Endothelial cell of umbilical vein (primary cell): ENCODE measurements at regions not wholly inside any gene's neighbourhood (a gene's known extent, or its start where the extent isn't known, plus 50 kb on each side); places are given as distances from the start of the nearest gene placed in this dataset.

Experiments used
- BruUV-seq: library from RNA; stranded (reverse); fragments of 400-500 nt; replicated peaks from 2 replicates; lab custom pipeline; 2021; lab: Mats Ljungman, UMichigan
- CTCF ChIA-PET: fragments of 300-600, 350-600 bp; sonication (Branson Sonifier 250); formaldehyde crosslinking; loops from one replicate; lab custom pipeline; 2021; ENCODE audit warnings: antibody characterized with exemption, inconsistent platforms; lab: Charles Lee
- POLR2A ChIA-PET: fragments of 300-600, 350-600 bp; sonication (Branson Sonifier 250); formaldehyde crosslinking; loops from one replicate; lab custom pipeline; 2021; ENCODE audit warnings: antibody characterized with exemption, inconsistent platforms; lab: Charles Lee
- DNase-seq: peaks from one replicate; pipeline ENCODE4 v3.0.0-alpha.2; 2011; ENCODE audit warnings: low read depth, low spot score
- FAIRE-seq: peaks from 2 replicates; lab custom pipeline; 2011; peaks lifted over from hg19 to GRCh38; lab: Jason Lieb, UNC
- H2AFZ ChIP-seq: 2 replicates; pipeline ENCODE4 v1.6.0; 2012; ENCODE audit warnings: low read depth, low read length, control low read depth, inconsistent platforms
- H3K27ac ChIP-seq: 2 replicates; pipeline ENCODE4 v1.5.1; 2011; ENCODE audit warnings: low read depth, mild to moderate bottlenecking, control low read depth, low read length, moderate library complexity; ENCODE audit not compliant: insufficient read depth
- H3K27me3 ChIP-seq, 2 experiments: 2 replicates each; pipeline versions ENCODE4 v1.6.0 to v1.6.1; 2011; ENCODE audit warnings: low read length in 2 of 2, mixed read lengths in 1 of 2; ENCODE audit not compliant: control insufficient read depth in 2 of 2, insufficient read depth in 2 of 2
- H3K36me3 ChIP-seq, 2 experiments: 2 replicates in 1 of 2; 3 replicates in 1 of 2; pipeline ENCODE4 v1.5.1; 2011; ENCODE audit warnings: low read length in 2 of 2, mild to moderate bottlenecking in 1 of 2, moderate library complexity in 1 of 2; ENCODE audit not compliant: control insufficient read depth in 2 of 2, insufficient read depth in 2 of 2; ENCODE audit errors: extremely low read depth in 1 of 2
- H3K4me1 ChIP-seq: 3 replicates; pipeline ENCODE4 v1.5.1; 2011; ENCODE audit warnings: mild to moderate bottlenecking, low read length; ENCODE audit not compliant: control insufficient read depth, insufficient read depth; ENCODE audit errors: extremely low read depth
- H3K4me2 ChIP-seq: 2 replicates; pipeline ENCODE4 v1.6.1; 2011; ENCODE audit warnings: low read length, control low read depth, mixed read lengths; ENCODE audit not compliant: insufficient read depth
- H3K4me3 ChIP-seq, 3 experiments: fragments of 200-600 bp in 1 of 3; sonication (generic), shearing (Covaris generic) in 1 of 3; replicated peaks in 1 of 3; 2 replicates each; pipeline ENCODE4 v1.5.1; 2011 to 2016; ENCODE audit warnings: control low read depth in 3 of 3, low read length in 3 of 3, mild to moderate bottlenecking in 2 of 3, inconsistent platforms in 1 of 3, low read depth in 1 of 3, moderate library complexity in 1 of 3; ENCODE audit not compliant: insufficient read depth in 1 of 3
- H3K79me2 ChIP-seq: 2 replicates; pipeline ENCODE4 v1.6.0; 2012; ENCODE audit warnings: low read length, inconsistent platforms; ENCODE audit not compliant: control insufficient read depth, insufficient read depth
- H3K9ac ChIP-seq: replicated peaks from 2 replicates; pipeline ENCODE3; 2011; ENCODE audit warnings: low read length, control low read depth; ENCODE audit not compliant: insufficient read depth; ENCODE audit errors: extremely low read depth
- H3K9me1 ChIP-seq: replicated peaks from 3 replicates; pipeline ENCODE4 v1.6.0; 2011; ENCODE audit warnings: mild to moderate bottlenecking, low read length; ENCODE audit not compliant: control insufficient read depth, insufficient read depth; ENCODE audit errors: extremely low read depth
- H3K9me3 ChIP-seq: replicated peaks from 2 replicates; pipeline ENCODE4 v1.5.1; 2012; ENCODE audit warnings: low read length, inconsistent platforms; ENCODE audit not compliant: control insufficient read depth, insufficient read depth
- H4K20me1 ChIP-seq: replicated peaks from 2 replicates; pipeline ENCODE3; 2011; ENCODE audit warnings: mild to moderate bottlenecking, low read length; ENCODE audit not compliant: control insufficient read depth, insufficient read depth; ENCODE audit errors: extremely low read depth
- CTCF ChIP-seq, 2 donors: IDR thresholded peaks; 1 replicate in 1 of 2; 2 replicates in 1 of 2; pipeline ENCODE4 v1.5.1; 2011; ENCODE audit warnings: low read length in 2 of 2, mild to moderate bottlenecking in 2 of 2, moderate library complexity in 2 of 2, control low read depth in 1 of 2, inconsistent platforms in 1 of 2, low read depth in 1 of 2; ENCODE audit not compliant: insufficient read depth in 1 of 2; ENCODE audit errors: extremely low read depth in 1 of 2
- EZH2 ChIP-seq: IDR thresholded peaks from 2 replicates; pipeline ENCODE4 v1.6.1; 2012; ENCODE audit warnings: borderline replicate concordance, low read depth, mild to moderate bottlenecking, moderate library complexity, low read length, inconsistent platforms; ENCODE audit not compliant: severe bottlenecking
- FOS ChIP-seq: IDR thresholded peaks from 2 replicates; pipeline ENCODE4 v1.6.1; 2011; ENCODE audit warnings: mild to moderate bottlenecking, low read length, moderate library complexity, borderline replicate concordance; ENCODE audit not compliant: insufficient read depth
- GATA2 ChIP-seq: IDR thresholded peaks from 2 replicates; pipeline ENCODE4 v1.7.0; 2011; ENCODE audit warnings: low read depth, mild to moderate bottlenecking, moderate library complexity, mixed read lengths, low read length; ENCODE audit not compliant: insufficient read length, insufficient read depth
- JUN ChIP-seq: IDR thresholded peaks from 2 replicates; pipeline ENCODE4 v1.6.1; 2011; ENCODE audit warnings: borderline replicate concordance, low read depth; ENCODE audit not compliant: insufficient read length, insufficient read depth
- MAX ChIP-seq: IDR thresholded peaks from 2 replicates; pipeline ENCODE4 v1.6.1; 2011; ENCODE audit not compliant: insufficient read depth, insufficient read length
- MYC ChIP-seq: IDR thresholded peaks from one replicate; pipeline ENCODE4 v1.6.1; 2011; ENCODE audit warnings: mild to moderate bottlenecking, low read depth, low read length
- POLR2A ChIP-seq: IDR thresholded peaks from 2 replicates; pipeline ENCODE4 v1.6.1; 2012; ENCODE audit warnings: low read depth, mild to moderate bottlenecking, control low read depth, low read length
- POLR2AphosphoS5 ChIP-seq: IDR thresholded peaks from 2 replicates; pipeline ENCODE4 v1.6.1; 2012; ENCODE audit warnings: low read depth, mild to moderate bottlenecking, control low read depth, low read length, moderate library complexity; ENCODE audit not compliant: insufficient read depth
- dilution Hi-C: fragments of 300-500 bp; cut with MboI; formaldehyde crosslinking; loops from one replicate; pipeline ENCODE4 v1.15.0; 2019; ENCODE audit warnings: low sequenced_read_pairs; ENCODE audit not compliant: extremely low pct_ligation_motif_present
- intact Hi-C: fragments of 100-400 bp; cut with micrococcal nuclease; formaldehyde crosslinking; loops from one replicate; pipeline ENCODE4 v1.10.0; 2022

DNA sequence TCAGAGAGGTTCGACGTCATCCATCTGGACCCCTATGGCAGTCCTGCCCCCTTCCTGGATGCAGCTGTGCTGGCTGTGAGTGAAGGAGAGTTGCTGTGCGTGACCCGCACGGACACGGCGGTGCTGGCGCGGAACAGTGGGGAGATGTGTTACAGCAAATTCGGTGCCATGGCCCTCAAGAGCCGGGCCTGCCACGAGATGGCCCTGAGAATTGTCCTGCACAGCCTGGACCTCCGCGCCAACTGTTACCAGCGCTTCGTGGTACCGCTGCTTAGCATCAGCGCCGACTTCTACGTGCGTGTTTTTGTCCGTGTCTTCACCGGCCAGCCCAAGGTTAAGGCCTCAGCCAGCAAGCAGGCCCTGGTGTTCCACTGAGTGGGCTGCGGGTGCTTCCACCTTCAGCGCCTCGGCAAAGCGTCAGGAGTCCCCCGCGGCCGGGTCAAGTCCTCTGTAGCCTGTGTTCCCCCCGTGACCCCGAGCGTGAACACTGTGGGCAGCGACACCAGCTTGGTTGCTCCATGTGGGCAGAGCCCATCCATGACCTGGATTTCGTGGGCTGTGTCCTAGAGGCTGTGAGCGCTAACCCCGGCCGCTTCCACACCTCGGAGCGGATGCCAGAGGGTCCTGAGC, 186.7 kb upstream of the SLITRK2 start:
- Histone ChIP-seq H3K9me1 (no peaks in the 10 kb centered on the region), H3K9ac (no peak overlapping the region), H3K79me2 (no peaks in the 10 kb centered on the region), H2AFZ (no peak overlapping the region), H3K4me3 (no peak overlapping the region), H3K9me3 (no peaks in the 10 kb centered on the region), H4K20me1 (no peaks in the 10 kb centered on the region), H3K4me1 (no peaks in the 10 kb centered on the region), H3K36me3 (no peaks in the 10 kb centered on the region), H3K4me2 (no peak overlapping the region), H3K27ac (no peak overlapping the region), H3K27me3 (no peaks in the 10 kb centered on the region)
- intact Hi-C loops: no loop called here
- dilution Hi-C loops: no loop called here
- ChIA-PET CTCF (no interaction called here), POLR2A (no interaction called here)
- TF ChIP-seq GATA2: no peak
- TF ChIP-seq POLR2AphosphoS5: no peak
- TF ChIP-seq JUN: no peak
- no peak for TF ChIP-seq CTCF (IDR thresholded peaks at IDR 0.05; ENCODE audit: extremely low read depth in 1 of 2, insufficient read depth in 1 of 2, low read depth in 1 of 2, low read length in 2 of 2)
- no peak for TF ChIP-seq POLR2A
- TF ChIP-seq MYC: no peak
- TF ChIP-seq EZH2: no peak
- no peak for TF ChIP-seq MAX
- no peak for TF ChIP-seq FOS
- BruUV-seq: no TSS peak
- FAIRE-seq (no peak), DNase-seq (no peak)
